SK-N-SH treated with all-trans-retinoic acid at 6 μM for 48 hours (cell line): ENCODE measurements at regions not wholly inside any gene's neighbourhood (a gene's known extent, or its start where the extent isn't known, plus 50 kb on each side); places are given as distances from the start of the nearest gene placed in this dataset.

Experiments
- ATAC-seq: fragments of 200-7000 bp; cut with Tn5 transposase; 3 replicates; pipeline ENCODE4 v1.9.1; 2020; ENCODE audit warnings: mild to moderate bottlenecking, moderate library complexity
- ARNTL ChIP-seq: fragments of 450-650 bp; formaldehyde crosslinking; IDR thresholded peaks from 2 replicates; pipeline ENCODE4 v1.5.0; 2020; ENCODE audit warnings: low read depth, mild to moderate bottlenecking, moderate library complexity, borderline replicate concordance
- BACH2 ChIP-seq: fragments of 250-450 bp; sonication (Bioruptor Pico); IDR thresholded peaks from 2 replicates; pipeline ENCODE4 v1.9.0; 2021; ENCODE audit warnings: mild to moderate bottlenecking, borderline replicate concordance
- CREB5 ChIP-seq: fragments of 250-450 bp; sonication (Bioruptor Pico); IDR thresholded peaks from 2 replicates; pipeline ENCODE4 v1.5.1; 2020; ENCODE audit warnings: low read depth, mild to moderate bottlenecking, moderate library complexity
- CSDC2 ChIP-seq: fragments of 250-450 bp; sonication (Bioruptor Pico); IDR thresholded peaks from 2 replicates; pipeline ENCODE4 v1.5.0; 2020; ENCODE audit warnings: mild to moderate bottlenecking, moderate library complexity
- CSRNP3 ChIP-seq: fragments of 250-450 bp; sonication (Bioruptor Pico); IDR thresholded peaks from 2 replicates; pipeline ENCODE4 v1.5.1; 2021; ENCODE audit warnings: mild to moderate bottlenecking, moderate library complexity
- ESRRG ChIP-seq: fragments of 250-450 bp; sonication (Bioruptor Pico); IDR thresholded peaks from 2 replicates; pipeline ENCODE4 v1.6.1; 2021; ENCODE audit warnings: mild to moderate bottlenecking
- GLIS3 ChIP-seq: fragments of 250-450 bp; sonication (Bioruptor Pico); IDR thresholded peaks from 2 replicates; pipeline ENCODE4 v1.5.0; 2020; ENCODE audit warnings: mild to moderate bottlenecking, moderate library complexity
- ISL1 ChIP-seq: fragments of 250-450 bp; sonication (Bioruptor Pico); IDR thresholded peaks from 2 replicates; pipeline ENCODE4 v2.1.2; 2022; ENCODE audit warnings: mild to moderate bottlenecking, moderate library complexity
- OSR1 ChIP-seq: fragments of 250-450 bp; sonication (Bioruptor Pico); IDR thresholded peaks from 2 replicates; pipeline ENCODE4 v1.8.0; 2022; ENCODE audit warnings: moderate library complexity, mild to moderate bottlenecking, inconsistent platforms
- PATZ1 ChIP-seq: fragments of 250-450 bp; sonication (Bioruptor Pico); IDR thresholded peaks from 2 replicates; pipeline ENCODE4 v1.8.0; 2020; ENCODE audit warnings: mild to moderate bottlenecking, moderate library complexity, borderline replicate concordance
- POU6F1 ChIP-seq: fragments of 250-450 bp; sonication (Bioruptor Pico); IDR thresholded peaks from 2 replicates; pipeline ENCODE4 v1.8.0; 2021; ENCODE audit warnings: low read depth, mild to moderate bottlenecking, moderate library complexity, borderline replicate concordance
- PPARA ChIP-seq: fragments of 250-450 bp; sonication (Bioruptor Pico); IDR thresholded peaks from 2 replicates; pipeline ENCODE4 v1.5.0; 2020; ENCODE audit warnings: mild to moderate bottlenecking, borderline replicate concordance
- RARB ChIP-seq: fragments of 250-450 bp; sonication (Bioruptor Pico); IDR thresholded peaks from 2 replicates; pipeline ENCODE4 v1.8.0; 2021; ENCODE audit warnings: mild to moderate bottlenecking, moderate library complexity
- SNAI2 ChIP-seq: fragments of 250-450 bp; sonication (Bioruptor Pico); IDR thresholded peaks from 2 replicates; pipeline ENCODE4 v1.5.0; 2020; ENCODE audit warnings: mild to moderate bottlenecking, moderate library complexity
- TCF4 ChIP-seq: fragments of 250-450 bp; sonication (Bioruptor Pico); IDR thresholded peaks from 2 replicates; pipeline ENCODE4 v1.8.0; 2021; ENCODE audit warnings: mild to moderate bottlenecking, moderate library complexity, borderline replicate concordance
- TOX ChIP-seq: fragments of 250-450 bp; sonication (Bioruptor Pico); IDR thresholded peaks from 2 replicates; pipeline ENCODE4 v1.8.0; 2021; ENCODE audit warnings: mild to moderate bottlenecking, moderate library complexity, borderline replicate concordance
- ZFP3 ChIP-seq: fragments of 250-450 bp; sonication (Bioruptor Pico); IDR thresholded peaks from 2 replicates; pipeline ENCODE4 v1.5.0; 2020; ENCODE audit warnings: mild to moderate bottlenecking, moderate library complexity
- ZFP30 ChIP-seq: fragments of 450-650 bp; formaldehyde crosslinking; IDR thresholded peaks from 2 replicates; pipeline ENCODE4 v1.5.0; 2022; ENCODE audit warnings: mild to moderate bottlenecking, moderate library complexity
- ZNF565 ChIP-seq: fragments of 450-650 bp; formaldehyde crosslinking; conservative IDR thresholded peaks from 2 replicates; pipeline ENCODE4 v1.5.0; 2020; ENCODE audit warnings: low read depth, mild to moderate bottlenecking, moderate library complexity
- ZNF70 ChIP-seq: fragments of 450-650 bp; formaldehyde crosslinking; IDR thresholded peaks from 2 replicates; pipeline ENCODE4 v1.5.0; 2020; ENCODE audit warnings: mild to moderate bottlenecking, moderate library complexity
- ZNF8 ChIP-seq: fragments of 450-650 bp; formaldehyde crosslinking; IDR thresholded peaks from 2 replicates; pipeline ENCODE4 v1.5.0; 2020; ENCODE audit warnings: mild to moderate bottlenecking, moderate library complexity

GRCh38 chr4:27397886-27398285 is 537.2 kb downstream of the STIM2 start:
- ATAC-seq = no peak
- TF ChIP-seq ZFP3 (CRISPR knock-in tag) = no peak
- no peak for TF ChIP-seq SNAI2
- no peak for TF ChIP-seq BACH2
- no peak for TF ChIP-seq PPARA
- TF ChIP-seq ISL1 (CRISPR knock-in tag) = no peak
- TF ChIP-seq CSRNP3 (CRISPR knock-in tag) = no peak
- TF ChIP-seq OSR1 (CRISPR knock-in tag) = no peak
- TF ChIP-seq PATZ1 (CRISPR knock-in tag) = no peak
- no peak for TF ChIP-seq GLIS3 (CRISPR knock-in tag)
- no peak for TF ChIP-seq RARB (CRISPR knock-in tag)
- TF ChIP-seq ZNF8 (CRISPR knock-in tag) = no peak
- no peak for TF ChIP-seq ZFP30 (CRISPR knock-in tag)
- TF ChIP-seq ZNF70 (CRISPR knock-in tag) = no peak
- TF ChIP-seq ZNF565 (CRISPR knock-in tag) = no peak
- no peak for TF ChIP-seq TCF4 (CRISPR knock-in tag)
- no peak for TF ChIP-seq ESRRG
- no peak for TF ChIP-seq CREB5 (CRISPR knock-in tag)
- TF ChIP-seq TOX (CRISPR knock-in tag) = no peak
- TF ChIP-seq CSDC2 = no peak

GRCh38 chr4:27398631-27399310 is 538.1 kb downstream of the STIM2 start:
- ATAC-seq = no peak
- no peak for TF ChIP-seq PATZ1 (CRISPR knock-in tag)
- TF ChIP-seq OSR1 (CRISPR knock-in tag) = no peak
- TF ChIP-seq TOX (CRISPR knock-in tag) = no peak
- no peak for TF ChIP-seq POU6F1
- TF ChIP-seq ZNF70 (CRISPR knock-in tag) = no peak
- no peak for TF ChIP-seq CREB5 (CRISPR knock-in tag)
- TF ChIP-seq PPARA = no peak
- no peak for TF ChIP-seq RARB (CRISPR knock-in tag)
- TF ChIP-seq GLIS3 (CRISPR knock-in tag) = no peak
- TF ChIP-seq ESRRG = no peak
- TF ChIP-seq TCF4 (CRISPR knock-in tag) = no peak
- no peak for TF ChIP-seq ZNF8 (CRISPR knock-in tag)
- TF ChIP-seq ZFP3 (CRISPR knock-in tag) = no peak
- TF ChIP-seq, all 23 proteins: peak for 0

- no peak for ATAC-seq
- TF ChIP-seq ESRRG (no peak), CSRNP3 (CRISPR knock-in tag) (no peak), ZNF565 (CRISPR knock-in tag) (no peak), ARNTL (CRISPR knock-in tag) (no peak), BACH2 (no peak), TCF4 (CRISPR knock-in tag) (no peak), POU6F1 (no peak)
These were observed 547.0 kb downstream of the STIM2 start for GRCh38 chr4:27407616-27408015.
